HL-60/S4 (cell line): ENCODE measurements at regions not wholly inside any gene's neighbourhood (a gene's known extent, or its start where the extent isn't known, plus 50 kb on each side); places are given as distances from the start of the nearest gene placed in this dataset.
"Not testable (repeated sequence)": the region's sequence is repeated elsewhere in the genome, so short reads cannot be mapped to it uniquely, and the experiment has no call there.

ENCODE experiments used
- in situ Hi-C: fragments of 300-500 bp; cut with MboI; formaldehyde crosslinking; loops from 2 replicates; pipeline ENCODE4 v1.14.3; 2022; ENCODE audit warnings: low sequenced_read_pairs

DNA sequence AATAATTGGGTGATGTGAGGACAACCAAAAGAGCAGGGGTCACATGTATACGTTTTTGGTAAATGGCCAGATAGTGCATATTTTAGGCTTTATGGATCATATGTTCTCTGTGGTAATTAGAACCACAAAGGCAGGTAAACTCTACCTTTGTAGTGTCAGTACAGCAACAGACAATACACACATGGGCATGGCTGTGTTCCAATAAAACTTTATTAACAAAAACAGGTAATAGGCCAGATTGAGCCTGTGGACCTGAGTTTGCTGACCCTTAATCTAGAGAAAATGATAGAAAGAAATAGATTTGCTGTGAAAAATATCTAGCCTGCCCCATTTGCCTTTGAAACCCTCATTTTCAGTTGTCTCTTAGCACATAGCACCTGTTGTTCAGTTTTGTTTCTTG lies 177.2 kb upstream of the CXCR4 start:
- in situ Hi-C loops = no loop called here

DNA sequence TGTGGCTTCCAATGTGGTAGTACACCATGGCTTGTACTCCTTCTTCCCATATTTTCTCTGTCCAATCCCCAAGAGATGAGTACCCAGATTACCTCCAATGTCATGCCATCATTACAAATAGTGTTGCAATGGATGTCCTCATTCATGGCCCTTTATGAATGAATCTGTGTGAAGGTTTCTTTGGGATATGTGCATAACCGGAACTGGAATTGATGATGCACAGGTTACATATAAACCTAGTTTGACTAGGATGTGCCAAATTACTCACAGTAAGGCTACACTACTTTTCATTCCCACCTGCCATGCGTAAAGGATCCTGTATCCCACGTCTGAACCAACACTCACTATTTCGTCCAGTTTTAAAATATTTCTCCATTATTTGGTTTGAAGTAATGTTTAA lies 173.9 kb upstream of the CXCR4 start:
- in situ Hi-C loops = no loop called here

DNA sequence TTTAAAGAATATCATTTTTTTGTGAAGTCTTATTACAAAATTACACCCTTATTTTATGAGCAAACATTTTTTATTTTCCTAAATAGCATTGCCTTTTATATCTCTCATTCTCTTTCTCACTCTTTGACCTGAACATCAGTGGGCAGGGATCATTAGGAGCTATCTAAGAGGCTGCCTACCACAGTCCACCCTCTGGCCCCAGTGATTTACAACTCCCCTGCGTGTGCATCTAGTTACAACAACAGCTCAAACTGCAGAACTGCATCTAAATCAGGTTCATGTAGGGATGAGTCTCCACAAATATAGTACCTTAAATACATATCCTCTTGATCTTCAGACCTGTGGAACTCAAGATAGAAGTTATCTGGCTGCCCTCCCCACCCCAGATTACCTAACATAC lies 172.4 kb upstream of the CXCR4 start:
- in situ Hi-C loops = no loop called here

DNA sequence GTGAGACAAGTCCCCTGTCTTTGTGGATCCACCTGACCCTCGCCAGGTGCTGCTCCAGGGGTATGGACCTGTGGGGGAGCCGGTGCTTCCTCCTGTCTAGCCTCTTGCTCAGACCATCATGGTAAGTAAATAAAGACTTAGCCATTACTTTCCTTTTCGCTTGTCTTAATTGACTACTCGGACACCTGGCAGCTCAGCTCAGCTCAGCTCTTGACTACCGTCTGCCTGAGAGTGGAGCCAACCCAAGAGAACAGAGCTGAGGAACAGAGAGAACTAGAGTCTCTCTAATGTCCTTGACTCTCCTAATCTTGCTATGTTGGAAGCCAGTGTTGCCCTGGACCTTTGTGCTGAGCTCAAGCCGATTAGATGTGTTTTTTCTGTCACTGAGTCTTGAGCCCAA lies 170.3 kb upstream of the CXCR4 start:
- in situ Hi-C loops = no loop called here

DNA sequence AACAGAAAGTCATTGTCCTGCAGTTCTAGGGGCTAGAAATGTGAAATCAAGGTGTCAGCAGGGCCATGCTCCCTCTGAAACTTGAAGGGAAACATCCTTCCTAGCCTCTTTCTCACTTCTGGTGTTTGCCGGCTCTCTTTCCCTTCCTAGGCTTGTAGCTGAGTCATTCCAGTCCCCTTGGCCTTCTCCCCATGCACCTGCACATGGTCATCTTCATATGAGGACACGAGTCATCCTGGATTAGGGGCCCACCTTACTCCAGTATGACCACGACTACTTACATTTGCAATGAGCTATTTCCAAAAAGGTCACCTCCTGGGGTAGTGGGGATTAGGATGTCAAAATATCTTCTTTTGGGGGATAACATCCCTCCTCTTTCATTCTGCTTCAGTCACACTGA lies 168.5 kb upstream of the CXCR4 start:
- in situ Hi-C loops = no loop called here

DNA sequence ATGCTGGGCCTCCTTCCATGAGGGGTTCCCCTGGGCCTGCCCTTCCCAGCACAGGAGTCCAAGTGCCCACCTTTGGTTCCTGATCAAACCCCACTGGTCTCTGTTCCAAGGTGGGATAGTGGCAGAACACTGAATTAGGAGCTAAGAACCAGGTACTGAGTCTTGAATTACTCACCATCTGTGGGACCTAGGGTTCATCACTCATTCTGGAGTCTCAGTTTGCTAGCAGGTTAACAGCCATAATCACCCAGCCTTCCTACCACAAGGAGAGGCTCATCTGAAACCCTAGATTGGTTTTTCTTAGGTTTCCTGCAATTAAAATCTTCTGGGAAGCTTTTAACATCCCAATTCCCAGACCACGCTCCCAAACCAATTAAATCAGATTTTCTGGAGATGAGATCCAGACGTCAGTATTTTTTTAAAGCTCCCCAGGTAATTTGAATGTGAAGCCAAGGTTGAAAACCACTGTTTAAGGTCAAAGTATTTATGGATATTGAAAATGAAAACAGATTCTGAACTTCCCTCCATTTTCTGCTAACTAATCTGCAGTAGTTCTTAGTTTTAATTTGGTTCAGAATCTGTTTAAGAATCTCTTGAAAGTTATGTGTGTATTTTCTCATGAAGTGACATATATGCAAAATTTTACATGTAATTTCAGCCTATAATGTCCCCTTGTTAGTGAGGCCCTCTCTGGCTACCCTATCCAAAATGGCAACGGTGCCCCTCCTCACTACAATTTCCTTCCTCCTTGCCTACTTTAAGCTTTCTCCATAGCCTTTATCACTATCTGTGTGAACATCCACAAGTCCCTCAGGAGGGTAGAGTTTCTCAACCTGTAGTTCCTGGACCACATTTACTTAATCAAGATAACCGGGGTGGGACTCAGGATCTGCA lies 166.5 kb upstream of the CXCR4 start:
- in situ Hi-C loops = no loop called here

DNA sequence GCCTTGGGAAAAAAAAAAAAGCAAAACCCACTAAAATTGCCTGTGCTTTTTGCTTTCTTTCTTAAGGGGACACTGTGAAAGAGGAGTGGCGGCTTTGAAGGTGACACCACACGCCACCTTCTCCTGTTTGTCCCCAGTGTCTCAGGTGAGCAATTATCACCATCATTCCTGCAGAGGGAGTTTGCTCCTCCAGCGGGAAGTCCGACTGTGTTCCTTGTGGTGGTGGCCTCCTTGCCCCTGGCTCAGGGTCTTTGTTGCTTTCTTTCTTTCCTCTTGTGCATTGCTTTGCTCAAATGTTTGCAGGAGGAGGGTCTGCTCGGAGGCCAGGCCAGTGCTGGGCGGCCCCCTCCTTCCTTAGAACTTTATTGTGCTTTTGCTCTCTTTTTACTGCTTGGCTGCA lies 164.3 kb upstream of the CXCR4 start:
- in situ Hi-C loops = no loop called here

DNA sequence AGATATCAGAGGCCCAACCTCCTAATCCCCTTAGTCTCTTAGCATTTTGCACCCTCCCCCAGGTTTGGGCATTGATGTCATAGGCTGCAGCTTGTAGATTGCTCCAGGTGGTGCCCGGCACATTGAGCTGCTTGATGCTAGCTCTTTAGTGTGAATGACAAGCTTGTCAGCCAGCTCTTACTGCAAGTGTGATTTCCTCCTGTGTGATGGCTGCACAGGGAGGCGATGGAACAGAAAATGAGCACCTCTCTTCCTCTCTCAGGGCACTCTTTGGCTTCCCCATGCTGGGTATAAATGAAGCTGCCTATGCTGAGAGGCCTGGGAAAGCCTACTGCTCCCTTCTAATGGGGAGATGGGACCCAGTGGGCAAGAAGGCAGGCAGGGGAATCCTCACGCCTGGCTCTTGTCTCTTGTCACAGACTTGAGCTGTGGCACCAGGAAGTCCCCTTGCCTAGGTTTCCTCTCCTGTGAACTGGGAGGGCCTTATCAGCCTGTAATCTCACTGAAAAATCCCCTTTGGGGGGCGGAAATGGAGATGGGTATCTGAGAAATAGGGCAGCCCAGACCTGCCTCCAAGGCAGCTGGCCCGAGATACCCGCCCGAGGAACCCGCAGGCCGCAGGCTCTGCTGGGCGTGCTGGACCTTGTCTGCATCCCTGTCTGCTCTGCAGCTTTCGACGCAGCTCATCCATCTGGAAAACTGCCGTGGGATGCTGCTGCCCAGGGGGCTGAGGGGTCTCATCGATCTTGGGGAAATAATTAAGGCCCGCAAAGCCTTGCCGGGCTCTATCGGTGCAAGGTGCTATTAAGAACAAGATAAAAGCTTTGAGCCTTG lies 163.5 kb upstream of the CXCR4 start:
- in situ Hi-C loops = no loop called here

DNA sequence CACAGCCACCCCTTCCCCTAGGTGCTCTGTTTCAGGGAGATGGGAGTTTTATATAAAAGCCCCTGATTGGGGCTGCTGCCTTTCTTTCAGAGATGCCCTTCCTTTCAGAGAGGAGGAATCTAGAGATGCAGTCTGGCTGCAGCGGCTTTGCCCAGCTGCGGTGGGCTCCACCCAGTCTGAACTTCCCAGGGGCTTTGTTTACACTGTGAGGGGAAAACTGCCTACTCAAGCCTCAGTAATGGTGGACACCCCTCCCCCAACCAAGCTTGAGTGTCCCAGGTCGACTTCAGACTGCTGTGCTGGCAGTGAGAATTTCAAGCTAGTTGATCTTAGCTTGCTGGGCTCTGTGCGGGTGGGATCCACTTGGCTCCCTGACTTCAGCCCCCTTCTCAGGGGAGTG lies 148.4 kb upstream of the CXCR4 start:
- in situ Hi-C loops = not testable (repeated sequence)

DNA sequence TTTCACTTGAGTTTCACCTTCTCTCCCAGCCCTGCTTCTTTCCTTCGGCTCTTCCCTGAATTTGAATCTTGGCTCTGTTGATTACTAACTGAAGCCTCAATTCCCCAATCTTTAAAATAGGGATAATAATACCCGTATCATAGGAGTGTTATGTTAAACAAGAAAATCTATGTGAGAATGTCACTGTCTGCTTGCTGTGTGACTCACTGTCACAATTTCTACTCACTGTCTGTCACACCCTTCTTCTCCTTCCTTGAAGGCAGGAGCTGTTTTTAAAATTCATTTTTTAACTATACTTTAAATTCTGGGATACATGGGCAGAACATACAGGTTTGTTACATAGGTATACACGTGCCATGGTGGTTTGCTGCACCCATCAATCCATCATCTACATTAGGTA lies 141.6 kb upstream of the CXCR4 start:
- in situ Hi-C loops = no loop called here

DNA sequence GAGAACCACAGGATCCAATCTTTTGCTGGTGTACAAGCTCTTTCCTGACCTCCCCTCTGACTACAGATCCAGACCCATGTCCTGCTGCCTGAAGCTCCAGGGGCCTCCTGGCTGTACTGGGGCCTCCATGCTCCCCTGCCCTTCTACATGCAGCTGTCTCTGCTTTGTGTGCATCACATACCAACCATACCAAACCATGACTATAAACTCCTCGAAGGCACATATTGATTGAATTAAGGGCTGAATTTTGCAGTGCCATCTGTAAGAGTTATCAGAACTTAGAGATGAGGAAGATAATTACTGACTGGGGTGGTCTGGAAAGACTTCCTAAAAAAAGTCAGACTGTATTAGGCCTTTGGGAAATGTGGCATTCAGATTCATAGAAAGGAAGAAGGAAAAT lies 139.9 kb upstream of the CXCR4 start:
- in situ Hi-C loops = no loop called here

DNA sequence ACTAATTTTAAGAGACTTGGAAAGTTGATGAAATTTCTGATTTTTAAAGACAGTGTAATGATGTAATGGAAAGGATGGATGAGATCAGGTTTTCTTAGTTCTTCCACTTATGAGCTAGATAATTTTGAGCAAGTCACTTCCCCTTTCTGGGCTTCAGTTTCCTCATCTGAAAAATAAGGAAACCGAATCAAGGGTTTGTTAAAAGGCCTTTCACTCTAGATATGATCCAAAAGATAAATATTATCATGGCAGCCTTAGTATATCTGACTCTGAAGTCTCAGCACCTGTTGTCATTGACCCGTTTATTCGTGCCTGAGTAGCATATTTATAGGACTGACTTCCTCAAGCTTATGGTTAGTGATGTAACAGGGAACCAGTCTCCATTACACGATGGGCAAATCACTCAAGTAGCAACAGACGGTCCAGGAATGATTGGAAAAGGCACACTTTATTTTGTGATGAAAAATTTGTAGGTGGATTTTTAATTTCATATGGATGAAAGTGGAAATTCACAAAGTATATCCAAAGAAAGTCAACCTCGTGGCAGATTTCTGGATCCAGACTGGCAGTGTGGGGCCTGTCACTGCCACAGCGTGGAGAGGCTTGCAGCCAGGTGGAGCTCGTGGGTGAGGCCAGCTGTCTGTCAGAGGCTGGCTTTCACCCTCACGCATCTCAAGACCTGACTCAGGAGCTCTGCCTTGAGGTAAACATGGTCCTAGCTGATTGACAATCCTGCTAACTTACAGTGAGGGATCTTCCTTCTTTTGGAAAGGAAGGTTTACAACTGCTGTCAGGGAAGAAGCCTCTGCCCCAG lies 137.9 kb upstream of the CXCR4 start:
- in situ Hi-C loops = no loop called here

DNA sequence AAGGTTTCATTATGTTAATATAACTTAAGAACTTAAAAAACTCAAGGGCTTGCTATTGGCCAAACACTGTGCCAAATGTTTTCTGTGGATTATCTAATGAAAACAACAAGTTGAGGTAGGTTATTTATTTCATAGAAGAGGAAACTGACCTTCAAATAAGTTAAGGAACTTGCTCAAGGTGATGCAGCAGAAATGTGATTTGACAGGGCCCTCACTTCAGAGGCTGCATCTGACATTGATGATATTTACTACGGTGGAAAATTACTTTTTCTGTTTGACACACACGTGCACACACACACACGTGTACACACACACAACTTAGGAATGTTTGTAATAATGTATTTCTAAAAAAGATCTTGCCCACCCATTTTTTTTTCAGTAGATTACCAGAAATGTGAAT lies 137.2 kb upstream of the CXCR4 start:
- in situ Hi-C loops = no loop called here

DNA sequence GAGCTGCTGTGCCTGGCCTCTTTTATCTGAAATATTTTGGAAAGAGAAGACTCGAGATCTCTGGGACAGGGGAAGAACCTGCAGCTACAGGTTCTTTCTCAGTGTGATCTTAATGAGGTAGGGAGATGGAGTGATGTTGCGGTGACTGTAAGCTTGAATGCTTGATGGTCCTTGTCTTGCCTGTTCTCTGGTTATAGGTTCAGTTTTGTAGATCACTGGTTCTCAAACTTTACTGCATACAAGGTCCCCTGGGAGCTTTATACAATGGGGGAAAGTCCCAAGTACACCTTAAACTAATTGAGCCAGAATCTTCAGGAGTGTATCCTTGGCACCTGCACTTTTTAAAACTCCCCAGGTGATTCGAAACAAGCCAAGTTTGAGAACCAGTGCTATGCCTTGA lies 136.7 kb upstream of the CXCR4 start:
- in situ Hi-C loops = no loop called here

DNA sequence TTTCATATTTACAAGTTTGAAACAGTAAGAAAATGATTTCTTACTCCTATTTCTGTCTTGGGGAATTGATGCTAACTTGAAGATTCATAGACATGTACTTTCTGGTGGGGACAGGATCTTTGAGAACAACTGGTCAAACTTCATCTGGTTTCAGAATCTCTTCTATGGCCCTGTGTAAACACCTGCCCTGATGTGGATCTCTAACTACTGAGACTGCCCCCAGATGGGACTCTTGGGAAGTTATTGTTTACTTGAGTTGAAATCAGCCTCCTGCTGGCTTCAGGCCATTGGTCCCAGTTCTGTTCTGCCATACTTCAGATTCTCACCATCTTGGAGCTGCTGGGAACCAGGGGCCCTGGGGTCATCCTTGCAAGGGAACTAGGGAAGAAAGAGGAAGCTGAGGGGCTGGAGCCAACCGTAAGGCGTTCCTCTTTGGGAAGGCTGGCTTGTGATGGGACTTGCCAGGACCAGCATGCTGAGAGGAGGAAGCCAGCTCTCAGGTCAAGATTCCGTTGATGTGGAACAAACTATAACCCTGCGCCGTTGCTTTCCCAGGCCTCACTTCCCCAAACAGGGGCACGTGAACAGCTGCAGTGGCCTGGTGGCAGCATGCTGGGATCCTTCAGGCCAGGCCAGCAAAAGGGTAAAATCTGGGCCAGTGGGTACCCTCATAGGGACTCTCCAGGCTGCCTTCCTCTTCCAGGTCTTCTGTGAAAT lies 135.5 kb upstream of the CXCR4 start:
- in situ Hi-C loops = no loop called here

DNA sequence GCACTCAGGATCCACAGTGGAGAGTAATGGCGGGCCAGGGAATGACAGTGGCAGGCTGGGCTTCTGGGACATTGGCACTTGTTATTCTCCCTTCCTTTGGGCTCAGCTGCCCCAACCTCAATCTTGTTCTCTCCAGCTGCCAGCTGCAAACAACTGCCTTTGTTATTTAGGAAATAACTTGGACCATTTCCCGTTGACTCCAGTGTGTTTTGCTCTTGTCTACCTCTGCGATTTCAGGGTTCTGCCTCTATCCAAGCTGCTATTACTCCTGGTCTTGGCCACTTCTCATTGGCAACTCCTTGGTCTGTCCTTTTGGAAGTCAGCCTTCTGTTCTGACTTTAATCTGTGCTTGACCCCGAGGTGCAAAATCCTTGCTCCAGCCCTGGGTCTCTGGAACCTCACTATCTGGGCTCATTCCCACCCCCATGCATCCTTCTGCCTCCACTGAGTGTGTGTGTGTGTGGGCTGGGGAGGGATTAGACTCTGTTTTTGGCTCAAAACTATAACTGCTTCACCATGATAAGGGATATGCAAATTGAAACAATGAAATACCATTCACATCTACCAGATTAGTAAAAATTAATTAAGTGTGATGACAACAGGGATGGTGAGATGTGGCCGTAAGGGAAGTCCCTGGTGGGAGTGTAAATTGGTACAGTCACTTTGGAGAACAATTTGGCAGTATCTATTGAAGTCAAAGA lies 134.1 kb upstream of the CXCR4 start:
- in situ Hi-C loops = no loop called here

DNA sequence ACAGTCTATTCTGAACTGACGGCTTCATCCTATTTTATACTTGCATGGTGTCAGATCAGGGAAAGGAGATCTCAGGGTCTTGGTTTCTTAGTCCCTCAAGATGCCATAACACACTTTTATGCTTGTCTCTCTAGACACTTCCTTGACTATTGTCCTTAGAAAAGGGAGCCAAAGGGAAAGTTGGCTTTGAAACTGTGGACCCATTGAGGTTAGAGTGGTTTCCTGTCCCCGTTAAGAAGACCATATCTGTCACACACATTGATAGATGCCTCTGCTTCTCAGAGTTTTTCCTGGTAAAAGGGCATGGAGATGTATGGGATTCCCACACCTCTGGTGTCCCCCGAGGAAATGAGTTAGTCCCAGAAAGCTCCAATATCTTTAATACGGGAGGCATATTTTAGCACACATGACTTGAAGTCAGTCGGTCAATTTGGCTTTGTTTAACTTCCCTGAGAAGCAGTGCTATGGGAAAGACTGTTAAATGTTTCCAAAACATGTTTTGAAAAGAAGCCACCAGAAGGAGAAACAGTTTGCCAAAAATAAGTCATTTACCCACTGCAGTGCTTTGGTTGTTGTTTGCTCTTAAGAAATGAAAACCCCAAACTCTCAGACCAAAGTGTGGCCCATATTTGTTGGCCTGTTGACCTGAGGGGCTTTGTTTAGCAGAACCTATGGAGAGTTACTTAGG lies 133.4 kb upstream of the CXCR4 start:
- in situ Hi-C loops = no loop called here

DNA sequence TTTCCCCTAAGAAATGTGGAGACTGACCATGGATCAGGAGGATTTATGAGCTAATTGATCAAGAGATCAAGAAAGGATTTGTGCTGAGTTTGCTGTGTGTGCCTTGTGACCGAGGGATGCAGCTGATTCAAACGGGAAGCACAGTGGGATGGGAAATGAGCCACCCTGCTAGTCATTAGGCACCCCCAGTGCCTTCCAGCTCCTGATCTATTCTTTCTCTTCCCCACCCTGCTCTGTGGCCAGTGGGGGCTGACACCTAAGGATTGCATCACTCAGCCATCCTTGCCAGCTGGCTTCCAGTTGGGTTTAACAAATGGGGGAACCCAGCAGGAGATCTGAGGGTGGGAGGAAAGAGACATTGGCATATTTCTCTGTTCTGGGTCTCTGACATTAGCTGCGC lies 132.2 kb upstream of the CXCR4 start:
- in situ Hi-C loops = no loop called here

DNA sequence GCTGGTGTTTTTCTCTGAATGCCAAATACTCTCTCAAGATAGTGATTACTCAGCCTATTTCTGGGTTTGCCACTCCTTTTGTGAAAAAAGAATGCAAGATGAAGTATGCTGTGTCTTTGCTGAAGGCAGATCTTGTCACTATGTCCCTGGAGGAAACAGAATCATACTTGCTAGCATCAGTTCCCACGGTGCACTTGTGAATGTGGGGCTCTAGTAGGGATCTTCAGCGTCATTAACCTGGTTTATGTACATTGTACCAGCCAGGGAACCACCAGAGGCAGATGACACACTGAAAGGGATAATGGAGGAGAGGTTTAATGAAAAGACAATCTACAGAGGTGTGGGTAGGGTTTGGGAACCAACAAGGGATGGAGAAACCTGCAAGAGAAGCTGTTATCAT lies 131.0 kb upstream of the CXCR4 start:
- in situ Hi-C loops = no loop called here

DNA sequence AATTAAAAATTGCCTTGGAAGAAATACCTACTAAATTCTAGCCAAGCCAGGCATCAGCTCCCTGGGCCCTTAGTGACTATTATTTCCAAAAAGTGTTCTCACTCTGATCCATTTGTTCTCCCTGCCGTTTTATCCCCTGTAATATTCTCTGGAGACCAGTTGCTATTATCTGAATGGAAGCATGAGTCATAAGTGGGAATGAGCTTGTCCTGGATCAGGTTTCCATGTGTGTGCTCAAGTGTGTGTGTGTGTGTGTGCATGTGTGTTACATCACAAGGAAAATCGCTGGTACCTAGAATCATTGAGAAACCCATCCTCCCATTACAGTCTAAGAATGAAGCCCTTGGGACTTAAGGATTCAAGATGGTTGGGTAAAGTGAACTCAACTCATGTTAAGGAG lies 130.3 kb upstream of the CXCR4 start:
- in situ Hi-C loops = no loop called here
